Mucosa of descending colon (tissue), 3 donors: ENCODE measurements at regions not wholly inside any gene's neighbourhood (a gene's known extent, or its start where the extent isn't known, plus 50 kb on each side); places are given as distances from the start of the nearest gene placed in this dataset.

Experiments
- ATAC-seq: fragments of 200-7000 bp; cut with Tn5 transposase; one replicate; pipeline ENCODE4 v1.9.1; 2020; ENCODE audit warnings: mild to moderate bottlenecking, moderate library complexity
- DNase-seq, 3 donors: peaks; one replicate each; pipeline ENCODE4 v3.0.0-alpha.2; 2020
- H3K36me3 ChIP-seq: fragments of 200-600 bp; one replicate; pipeline ENCODE4 v1.8.0; 2021; ENCODE audit warnings: low read depth, mild to moderate bottlenecking
- H3K4me1 ChIP-seq: fragments of 200-600 bp; one replicate; pipeline ENCODE4 v1.8.0; 2021; ENCODE audit warnings: low read depth, mild to moderate bottlenecking
- H3K4me3 ChIP-seq: fragments of 200-600 bp; one replicate; pipeline ENCODE4 v1.8.0; 2021; ENCODE audit warnings: mild to moderate bottlenecking
- H3K9me3 ChIP-seq: fragments of 200-600 bp; one replicate; pipeline ENCODE4 v1.8.0; 2021; ENCODE audit warnings: mild to moderate bottlenecking
- intact Hi-C, 2 donors: fragments of 100-400 bp; cut with DNase I in 1 of 2; cut with micrococcal nuclease in 1 of 2; formaldehyde crosslinking; loops; one replicate each; pipeline versions ENCODE4 v1.11.0 to v1.11.1; 2022; cut with DNase I, micrococcal nuclease
- TF ChIP-seq, protein P1 (sequence below): fragments of 200-600 bp; IDR thresholded peaks from one replicate; pipeline ENCODE4 v1.8.0; 2022; ENCODE audit warnings: antibody characterized with exemption, mild to moderate bottlenecking
- donor health status: DM: no; HTN: no; CAD: no; lungs with moderate emphysema.
- donor health status: DM: no; HTN: no; CAD: no.
- donor health status: DM: no; HTN: yes; CAD: no.

DNA sequence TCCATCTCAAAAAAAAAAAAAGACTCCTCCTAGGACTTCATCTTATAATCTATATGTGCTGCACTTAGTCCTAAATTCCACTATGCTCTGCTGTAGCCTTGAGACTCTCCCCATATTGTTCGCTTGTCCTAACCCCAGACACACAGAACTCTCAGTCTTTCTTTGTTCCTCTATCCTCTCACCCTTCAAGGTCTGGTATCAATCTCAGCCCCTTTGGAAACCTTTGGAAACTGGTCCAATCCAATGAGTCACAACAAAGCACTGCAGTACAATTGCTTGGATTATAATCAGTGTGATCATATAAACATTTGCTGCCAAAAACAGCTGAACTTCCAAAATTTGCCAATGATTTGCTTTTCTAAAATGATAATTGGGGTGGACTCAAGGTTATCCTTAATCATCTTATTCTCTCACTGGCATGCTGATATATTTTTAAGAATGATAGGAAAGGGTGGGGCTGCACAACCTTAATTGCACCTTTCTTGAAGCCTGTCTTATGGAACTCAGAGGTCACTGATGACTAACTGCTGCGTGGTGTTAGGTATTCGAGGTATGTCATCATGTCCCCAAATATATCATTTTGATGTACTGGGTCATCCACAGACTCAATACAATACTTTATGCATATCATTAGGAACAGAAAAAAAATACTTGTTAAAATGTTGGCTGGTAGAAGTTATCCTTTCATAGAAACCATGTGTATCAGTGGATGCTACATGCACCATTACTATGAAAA, 756.7 kb downstream of the NR2F2 start:
- Histone ChIP-seq H3K4me1 (no peaks in the 10 kb centered on the region), H3K4me3 (no peak overlapping the region), H3K36me3 (no peaks in the 10 kb centered on the region), H3K9me3 (no peaks in the 10 kb centered on the region)
- TF ChIP-seq, protein P1, sequence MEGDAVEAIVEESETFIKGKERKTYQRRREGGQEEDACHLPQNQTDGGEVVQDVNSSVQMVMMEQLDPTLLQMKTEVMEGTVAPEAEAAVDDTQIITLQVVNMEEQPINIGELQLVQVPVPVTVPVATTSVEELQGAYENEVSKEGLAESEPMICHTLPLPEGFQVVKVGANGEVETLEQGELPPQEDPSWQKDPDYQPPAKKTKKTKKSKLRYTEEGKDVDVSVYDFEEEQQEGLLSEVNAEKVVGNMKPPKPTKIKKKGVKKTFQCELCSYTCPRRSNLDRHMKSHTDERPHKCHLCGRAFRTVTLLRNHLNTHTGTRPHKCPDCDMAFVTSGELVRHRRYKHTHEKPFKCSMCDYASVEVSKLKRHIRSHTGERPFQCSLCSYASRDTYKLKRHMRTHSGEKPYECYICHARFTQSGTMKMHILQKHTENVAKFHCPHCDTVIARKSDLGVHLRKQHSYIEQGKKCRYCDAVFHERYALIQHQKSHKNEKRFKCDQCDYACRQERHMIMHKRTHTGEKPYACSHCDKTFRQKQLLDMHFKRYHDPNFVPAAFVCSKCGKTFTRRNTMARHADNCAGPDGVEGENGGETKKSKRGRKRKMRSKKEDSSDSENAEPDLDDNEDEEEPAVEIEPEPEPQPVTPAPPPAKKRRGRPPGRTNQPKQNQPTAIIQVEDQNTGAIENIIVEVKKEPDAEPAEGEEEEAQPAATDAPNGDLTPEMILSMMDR: no peak
- ATAC-seq (no peak), DNase-seq (no peak)
- intact Hi-C loops: no loop called here

DNA sequence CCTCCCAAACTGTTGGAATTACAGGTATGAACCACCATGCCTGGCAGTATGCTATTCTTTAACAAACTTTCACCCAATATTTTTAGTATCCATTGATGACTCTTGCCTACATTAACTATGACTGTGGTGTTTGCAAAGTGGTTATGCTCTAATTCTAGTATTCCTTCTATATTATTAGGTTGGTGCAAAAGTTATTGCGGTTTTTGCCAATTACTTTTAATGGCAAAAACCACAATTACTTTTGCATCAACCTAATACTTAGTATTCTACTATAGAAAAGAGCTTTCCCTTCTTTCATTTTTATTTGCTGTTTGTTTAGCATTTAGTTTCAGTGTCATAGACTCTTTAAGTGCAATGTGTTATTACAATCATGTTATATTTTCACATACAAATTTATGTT, 760.6 kb downstream of the NR2F2 start:
- intact Hi-C loops: no loop called here
- Histone ChIP-seq H3K4me3 (no peak overlapping the region), H3K9me3 (no peaks in the 10 kb centered on the region), H3K36me3 (no peaks in the 10 kb centered on the region), H3K4me1 (no peaks in the 10 kb centered on the region)
- TF ChIP-seq, protein P1: no peak
- DNase-seq: no peak
- ATAC-seq: no peak

DNA sequence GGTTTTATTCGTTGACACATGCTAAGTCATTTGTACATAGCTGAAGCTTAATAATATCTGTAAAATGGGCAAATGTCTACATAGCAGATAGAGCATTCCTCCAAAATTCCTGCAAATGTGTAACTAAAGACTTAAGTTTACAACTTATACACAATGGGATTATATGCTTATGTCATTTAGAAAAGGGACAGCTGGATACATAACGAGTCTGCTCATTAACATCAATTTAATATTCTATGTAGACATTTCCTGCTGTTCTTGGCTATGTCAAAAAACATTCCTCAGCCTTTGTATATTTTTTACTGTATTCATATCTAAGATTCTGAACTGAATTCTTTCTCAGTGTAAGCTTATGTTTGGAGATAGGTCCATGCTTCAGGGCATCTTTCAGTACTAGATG, 762.2 kb downstream of the NR2F2 start:
- intact Hi-C loops: no loop called here
- DNase-seq (no peak), ATAC-seq (no peak)
- Histone ChIP-seq H3K9me3 (no peaks in the 10 kb centered on the region), H3K4me3 (no peak overlapping the region), H3K4me1 (no peaks in the 10 kb centered on the region), H3K36me3 (no peaks in the 10 kb centered on the region)
- TF ChIP-seq, protein P1: no peak

DNA sequence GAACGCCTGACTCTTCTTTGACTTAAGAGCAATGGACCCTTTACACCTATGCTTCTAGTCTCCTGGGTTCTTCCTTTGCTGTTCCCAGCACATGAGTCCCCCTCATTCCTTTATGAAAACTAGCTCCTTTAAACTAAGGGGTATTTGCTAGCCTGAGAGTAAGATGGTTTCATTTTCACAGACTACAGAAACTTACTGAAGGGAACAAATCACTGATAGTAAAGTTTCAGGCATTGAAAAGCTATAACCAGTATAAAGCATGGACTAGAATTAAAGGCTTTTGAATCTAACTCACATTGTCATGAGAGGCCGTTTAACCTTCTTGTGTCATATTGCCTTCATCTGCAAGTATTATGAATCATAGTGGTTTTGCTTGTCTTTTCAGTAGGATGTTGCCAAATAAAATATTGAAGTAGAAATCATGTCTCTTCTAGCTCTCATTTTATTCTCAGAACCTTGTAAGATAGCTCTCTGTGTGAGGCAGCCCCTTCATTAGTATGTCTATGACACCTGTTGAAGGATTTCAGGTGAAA, 765.9 kb downstream of the NR2F2 start:
- H3K4me3 ChIP-seq: no peak overlapping the region
- H3K9me3 ChIP-seq: no peaks in the 10 kb centered on the region
- no peaks in the 10 kb centered on the region for H3K4me1 ChIP-seq
- DNase-seq: no peak
- TF ChIP-seq, protein P1: no peak
- H3K36me3 ChIP-seq: no peaks in the 10 kb centered on the region
- intact Hi-C loops: no loop called here
- no peak for ATAC-seq

DNA sequence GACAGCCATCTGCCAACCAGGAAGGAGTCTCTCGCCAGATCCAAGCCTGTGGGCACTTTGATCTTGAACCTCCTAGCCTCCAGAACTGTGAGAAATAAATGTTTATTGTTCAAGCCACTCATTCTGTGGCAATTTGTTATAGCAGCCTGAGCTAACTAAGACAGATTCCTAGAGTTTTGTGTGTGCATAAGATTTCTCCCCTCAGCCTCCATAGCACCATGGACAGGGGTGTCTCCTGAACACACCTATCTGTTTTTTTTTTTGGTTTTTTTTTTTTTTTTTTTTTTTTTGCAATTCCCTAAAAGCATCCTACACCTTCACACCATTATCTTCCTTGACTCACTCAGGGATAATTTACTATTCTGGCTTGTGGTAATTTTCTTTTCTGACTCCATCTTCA, 768.5 kb downstream of the NR2F2 start:
- DNase-seq (no peak), ATAC-seq (no peak)
- H3K4me1 ChIP-seq: no peaks in the 10 kb centered on the region
- no peaks in the 10 kb centered on the region for H3K9me3 ChIP-seq
- intact Hi-C loops: no loop called here
- H3K4me3 ChIP-seq: no peak overlapping the region
- TF ChIP-seq, protein P1: no peak
- H3K36me3 ChIP-seq: no peaks in the 10 kb centered on the region
